ENCODE measurements at regions not wholly inside any gene's neighbourhood (a gene's known extent, or its start where the extent isn't known, plus 50 kb on each side); places are given as distances from the start of the nearest gene placed in this dataset.
"Not testable (repeated sequence)": the region's sequence is repeated elsewhere in the genome, so short reads cannot be mapped to it uniquely, and the experiment has no call there.

- CTCF ChIA-PET (ENCODE audit: partially characterized antibody); H3K14ac ChIP-seq (ENCODE audit: insufficient read length); H3K4ac ChIP-seq (replicated peaks; ENCODE audit: insufficient read length, low read depth, low read length); H3K79me2 ChIP-seq (ENCODE audit: control insufficient read depth in 1 of 2, insufficient read depth in 2 of 2, low read length in 2 of 2); H3K79me1 ChIP-seq (ENCODE audit: low read depth, low read length); H3K27ac ChIP-seq (ENCODE audit: low read depth, low read length); H3K23ac ChIP-seq (ENCODE audit: insufficient read length); H3K4me3 ChIP-seq (ENCODE audit: extremely low read depth in 1 of 4, insufficient read depth in 2 of 4, low read depth in 3 of 4, low read length in 4 of 4); H4K91ac ChIP-seq (replicated peaks; ENCODE audit: insufficient read length, low read length); H4K8ac ChIP-seq (ENCODE audit: extremely low read depth, insufficient read depth, low read length); H2BK20ac ChIP-seq (ENCODE audit: low read length); H2BK15ac ChIP-seq (ENCODE audit: low read length); H2BK120ac ChIP-seq (replicated peaks; ENCODE audit: low read depth, low read length); H2BK5ac ChIP-seq (ENCODE audit: low read depth, low read length); POLR2A ChIA-PET (ENCODE audit: partially characterized antibody); H3K27me3 ChIP-seq (replicated peaks in 1 of 4; ENCODE audit: control insufficient read depth in 3 of 4, extremely low read depth in 1 of 4, insufficient read depth in 3 of 4, low read length in 3 of 4); DNase-seq (ENCODE audit: low read depth in 1 of 2, low spot score in 2 of 2); H2BK12ac ChIP-seq (ENCODE audit: low read depth, low read length); H3K23me2 ChIP-seq (ENCODE audit: low read depth, low read length); H2AK5ac ChIP-seq (ENCODE audit: low read depth, low read length); H2AFZ ChIP-seq (ENCODE audit: low read length); H3K36me3 ChIP-seq (ENCODE audit: control insufficient read depth in 2 of 4, insufficient read depth in 4 of 4, low read length in 3 of 4); H3K4me2 ChIP-seq (ENCODE audit: insufficient read depth in 1 of 2, low read depth in 2 of 2, low read length in 2 of 2); FAIRE-seq; H3K9ac ChIP-seq (replicated peaks in 1 of 4; ENCODE audit: extremely low read depth in 1 of 4, low read depth in 3 of 4, low read length in 3 of 4); H4K20me1 ChIP-seq (replicated peaks in 1 of 2; ENCODE audit: control insufficient read depth in 1 of 2, insufficient read depth in 2 of 2, low read length in 2 of 2); H3K18ac ChIP-seq (ENCODE audit: extremely low read depth, low read length); H3K4me1 ChIP-seq (replicated peaks in 1 of 4; ENCODE audit: control insufficient read depth in 3 of 4, insufficient read depth in 4 of 4, low read length in 3 of 4); H4K5ac ChIP-seq (ENCODE audit: insufficient read length, low read depth, low read length); H3K56ac ChIP-seq (replicated peaks; ENCODE audit: insufficient read length, low read depth, low read length): not testable (repeated sequence)
- peaks cover 61 to 97% of the 10 kb centered on the region in 2 experiments for H3K9me3 ChIP-seq (ENCODE audit: insufficient read depth in 2 of 2, low read depth in 1 of 2, low read length in 1 of 2)
- 65% methylated on average over 3 of the region's 6 CpGs; no CpG with 5 or more reads in 1 of the 2 experiments for WGBS, 2 experiments (ENCODE audit: extremely low coverage in 1 of 2, insufficient coverage in 1 of 2, insufficient read length in 1 of 2, insufficient replicate concordance in 2 of 2, low coverage in 1 of 2, low lambda C conversion rate in 2 of 2, missing lambda C conversion rate in 1 of 2)
These were observed 190.7 kb downstream of the UBE3A start for GRCh38 chr15:25248087-25248486.
